NCI-H2196 (cell line): ENCODE measurements at regions not wholly inside any gene's neighbourhood (a gene's known extent, or its start where the extent isn't known, plus 50 kb on each side); places are given as distances from the start of the nearest gene placed in this dataset.
"Not testable (repeated sequence)": the region's sequence is repeated elsewhere in the genome, so short reads cannot be mapped to it uniquely, and the experiment has no call there.

Experiments used
- DNase-seq: peaks from one replicate; lab custom pipeline; 2025; ENCODE audit not compliant: unreplicated experiment; lab: John Stamatoyannopoulos, UW

DNA sequence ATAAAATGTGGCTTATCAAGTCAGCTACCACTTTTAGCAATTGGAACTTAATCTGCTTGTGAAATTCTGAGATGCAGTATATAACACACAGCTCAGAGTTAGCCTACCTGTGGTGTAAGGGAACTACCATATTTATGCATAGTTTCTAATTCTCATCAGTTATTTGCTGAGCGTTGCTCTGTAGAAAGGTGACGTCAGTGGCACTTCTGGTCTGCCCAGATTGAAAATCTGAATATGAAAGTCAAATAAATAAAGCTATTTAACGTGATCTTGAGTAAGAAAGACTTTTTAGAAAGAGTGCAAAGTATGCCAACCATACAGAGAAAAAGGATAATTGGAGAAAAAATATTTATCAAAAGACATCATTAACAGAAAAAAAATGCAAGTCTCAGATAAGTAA is 938.9 kb upstream of the NOVA1 start:
- DNase-seq, result no peak

DNA sequence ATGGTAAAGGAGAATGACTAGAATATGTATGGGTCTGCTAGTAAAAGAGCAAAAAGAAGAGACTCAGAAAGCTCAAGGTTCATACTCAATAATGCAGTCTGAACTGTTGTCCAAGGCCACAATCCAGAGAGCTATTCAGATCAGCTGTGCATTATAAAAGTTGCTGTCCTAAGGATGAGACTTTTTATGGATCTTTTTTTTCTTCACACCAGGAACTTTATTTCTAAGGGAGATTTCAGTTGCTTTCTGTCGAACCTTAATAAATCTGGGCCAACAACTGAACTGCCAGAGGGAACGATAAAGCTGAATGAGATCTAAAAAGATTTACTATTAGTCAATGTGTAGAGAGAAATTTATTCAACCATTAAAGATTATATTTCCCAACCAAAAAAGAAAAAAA is 948.3 kb upstream of the NOVA1 start:
- DNase-seq, result no peak

DNA sequence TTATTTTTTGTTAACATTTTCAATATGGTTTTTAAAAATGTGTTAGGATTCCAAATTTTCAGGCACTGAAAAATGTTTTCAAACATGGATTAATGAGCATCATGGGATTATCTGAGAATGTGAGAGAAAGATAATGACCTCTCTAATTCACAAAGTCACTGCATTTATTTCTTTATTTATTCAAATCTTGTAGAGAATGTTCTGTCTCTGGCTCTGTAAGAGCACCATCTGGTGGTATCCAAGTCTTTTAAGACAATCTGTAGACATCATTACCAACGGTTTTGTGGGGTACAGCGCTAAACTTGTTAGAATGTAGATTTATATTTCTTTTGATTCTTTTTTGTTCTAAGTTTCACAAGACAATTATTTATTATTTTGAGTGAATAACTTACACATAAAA is 956.0 kb upstream of the NOVA1 start:
- no peak for DNase-seq

DNA sequence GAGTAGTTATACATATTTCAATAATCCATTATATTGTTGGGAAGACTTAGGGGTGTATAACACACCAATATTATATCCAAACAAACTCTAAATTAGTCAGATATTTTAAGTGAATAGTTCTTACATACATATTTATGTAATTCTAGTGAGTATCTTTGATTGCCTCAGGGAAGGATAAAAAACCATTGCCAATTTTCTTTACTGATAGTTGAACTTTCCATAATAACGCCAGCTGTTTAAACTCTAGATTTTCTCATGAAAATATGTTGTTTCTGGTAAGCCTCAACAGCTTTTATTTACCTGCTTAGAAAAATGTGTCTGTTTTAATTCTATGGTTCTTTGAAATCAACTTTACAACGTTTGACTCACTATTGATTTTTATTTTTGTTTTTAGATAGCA is 959.6 kb upstream of the NOVA1 start:
- DNase-seq, result no peak

GRCh38 chr14:27559848-27560247 is 962.0 kb upstream of the NOVA1 start:
- no peak for DNase-seq

GRCh38 chr14:27566843-27567382 is 969.1 kb upstream of the NOVA1 start:
- DNase-seq, result no peak

GRCh38 chr14:27573018-27573417 is 975.2 kb upstream of the NOVA1 start:
- DNase-seq, result no peak

GRCh38 chr14:27587103-27587502 is 989.3 kb upstream of the NOVA1 start:
- no peak for DNase-seq

GRCh38 chr14:27605282-27605681 is 1007.4 kb upstream of the NOVA1 start:
- DNase-seq, result no peak

DNA sequence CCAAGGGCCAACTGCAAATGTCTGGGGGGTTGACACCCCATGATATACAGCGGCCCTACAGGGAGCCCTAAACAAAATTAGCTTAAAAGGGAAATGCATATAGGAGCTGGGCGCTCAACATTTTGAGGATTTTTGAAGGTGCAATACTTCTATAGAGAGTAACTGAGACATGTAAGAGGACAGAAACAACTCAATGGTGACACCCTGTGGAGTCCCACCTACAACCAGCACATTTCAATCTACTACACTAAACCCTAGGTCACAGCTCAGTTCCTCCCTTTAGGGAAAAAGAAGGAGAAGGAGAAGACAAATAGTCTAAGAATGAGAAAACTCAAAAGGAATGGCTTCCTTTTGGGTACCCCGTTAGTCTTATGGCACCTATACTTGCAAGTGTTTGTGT is 1010.5 kb upstream of the NOVA1 start:
- no peak for DNase-seq

DNA sequence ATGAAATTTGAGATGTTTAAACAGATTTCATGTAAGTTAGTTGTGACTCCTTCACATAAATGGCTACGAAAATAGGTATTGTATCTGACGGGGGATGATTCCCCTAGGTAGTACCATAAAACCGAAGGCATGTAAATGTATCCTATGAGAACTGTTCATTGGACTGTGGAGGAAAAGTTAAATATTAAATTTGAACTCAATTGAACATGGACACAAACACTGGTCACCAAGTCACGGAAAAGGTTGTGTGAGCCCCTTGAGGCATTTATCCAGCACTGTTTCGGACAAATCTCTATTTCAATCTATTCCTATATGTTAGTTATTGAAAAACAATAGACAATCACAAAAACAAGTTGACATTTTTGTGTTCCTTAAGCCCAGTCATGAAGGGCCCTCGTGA is 1014.3 kb upstream of the NOVA1 start:
- DNase-seq, result no peak

GRCh38 chr14:27613102-27613501 is 1015.3 kb upstream of the NOVA1 start:
- no peak for DNase-seq

DNA sequence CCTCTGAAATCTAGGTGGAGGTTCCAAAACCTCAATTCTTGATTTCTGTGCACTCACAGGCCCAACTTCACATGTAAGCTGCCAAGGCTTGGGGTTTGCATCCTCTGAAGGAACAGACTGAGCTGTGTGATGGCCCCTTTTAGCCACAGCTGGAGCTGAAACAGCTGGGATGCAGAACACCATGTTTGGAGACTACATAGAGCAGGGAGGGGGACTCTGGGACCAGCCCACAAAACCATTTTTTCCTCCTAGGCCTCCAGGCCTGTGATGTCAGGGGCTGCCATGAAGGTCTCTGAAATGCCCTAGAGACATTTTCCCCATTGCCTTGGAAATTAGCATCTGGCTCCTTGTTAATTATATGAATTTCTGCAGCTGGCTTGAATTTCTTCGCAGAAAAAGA is 1025.9 kb upstream of the NOVA1 start:
- DNase-seq, result no peak

DNA sequence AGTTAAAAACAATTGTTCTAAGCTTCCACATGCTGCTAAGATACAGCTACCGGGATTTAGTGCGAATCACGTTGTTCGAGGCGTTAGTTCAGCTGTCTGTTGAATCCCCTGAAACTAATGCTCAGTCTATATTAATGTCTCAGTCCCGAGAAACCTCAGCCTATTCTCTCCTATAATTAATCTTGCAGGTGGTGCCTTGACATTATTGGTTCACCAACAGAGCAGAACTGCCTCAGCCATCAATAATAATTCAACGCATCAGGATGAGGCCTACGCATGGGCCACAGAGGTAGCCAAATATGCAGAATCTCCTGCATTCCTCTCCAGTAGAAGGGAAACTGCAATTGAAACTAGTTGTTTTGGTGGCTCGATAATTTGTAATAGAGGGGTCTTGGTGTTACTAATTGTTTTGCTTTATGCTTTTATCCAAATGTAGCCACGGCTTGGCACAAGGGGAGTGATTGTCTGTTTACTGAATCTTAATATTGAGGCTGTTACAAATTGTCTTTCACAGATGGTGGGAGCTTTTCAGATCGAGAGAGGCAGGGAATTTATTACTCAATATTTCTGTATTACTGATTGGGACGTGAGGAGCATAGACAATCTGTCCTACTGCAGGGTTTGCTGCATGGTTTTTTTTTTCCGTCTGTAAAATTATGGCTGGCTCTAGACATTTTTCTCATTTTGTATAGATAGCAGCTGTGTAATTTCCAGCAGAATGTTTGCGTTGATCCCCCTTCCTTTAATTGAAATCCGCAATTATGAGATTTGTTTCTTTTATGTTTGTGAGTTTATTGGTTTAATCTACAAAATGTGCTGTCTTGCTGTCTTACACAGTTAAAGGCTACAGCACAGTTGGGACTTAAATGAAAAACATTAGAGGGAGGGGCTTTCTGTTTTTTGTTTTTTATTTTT is 1036.5 kb upstream of the NOVA1 start:
- no peak for DNase-seq

DNA sequence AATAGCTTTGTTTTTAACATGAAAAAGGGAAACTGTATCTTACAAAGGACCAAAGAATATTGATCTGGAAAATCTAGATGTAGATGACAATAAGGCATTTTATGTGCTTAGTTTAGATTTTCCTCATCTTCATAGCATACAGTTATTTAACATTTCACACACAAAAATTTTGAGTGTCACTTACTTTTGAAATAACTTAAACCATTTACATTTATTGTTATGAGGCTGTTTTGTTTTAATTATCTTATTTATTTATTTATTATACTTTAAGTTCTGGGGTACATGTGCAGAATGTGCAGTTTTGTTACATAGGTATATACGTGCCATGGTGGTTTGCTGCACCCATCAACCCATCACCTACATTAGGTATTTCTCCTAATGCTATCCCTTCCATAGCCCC is 1042.9 kb upstream of the NOVA1 start:
- DNase-seq, result not testable (repeated sequence)

DNA sequence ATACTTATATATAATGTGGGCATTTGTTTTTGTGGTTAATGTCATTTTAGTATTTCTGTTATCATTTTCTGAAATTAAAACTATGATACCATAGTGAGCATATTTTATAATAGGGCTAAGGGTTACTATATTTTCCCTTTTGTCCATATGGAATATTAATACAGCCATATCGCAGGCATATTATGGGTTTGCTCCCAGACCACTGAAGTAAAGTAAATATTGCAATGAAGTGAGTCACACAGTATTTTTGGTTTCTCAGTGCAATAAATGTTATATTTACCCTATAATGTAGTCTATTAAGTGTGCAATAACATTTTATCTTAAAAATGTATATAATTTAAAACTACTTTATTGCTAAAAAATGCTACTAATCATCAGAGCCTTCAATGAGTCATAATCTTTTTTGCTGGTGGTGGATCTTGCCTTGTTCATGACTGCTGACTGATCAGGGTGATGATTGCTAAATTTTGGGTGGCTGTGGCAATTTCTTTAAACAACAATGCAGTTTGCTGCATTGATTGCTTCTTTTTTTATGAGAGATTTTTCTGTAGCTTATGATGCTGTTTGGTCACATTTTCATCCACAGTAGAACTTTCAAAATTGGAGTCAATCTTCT is 1044.5 kb upstream of the NOVA1 start:
- no peak for DNase-seq

GRCh38 chr14:27660683-27661082 is 1062.8 kb upstream of the NOVA1 start:
- DNase-seq, result no peak

GRCh38 chr14:27668531-27668930 is 1070.7 kb upstream of the NOVA1 start:
- DNase-seq, result no peak

DNA sequence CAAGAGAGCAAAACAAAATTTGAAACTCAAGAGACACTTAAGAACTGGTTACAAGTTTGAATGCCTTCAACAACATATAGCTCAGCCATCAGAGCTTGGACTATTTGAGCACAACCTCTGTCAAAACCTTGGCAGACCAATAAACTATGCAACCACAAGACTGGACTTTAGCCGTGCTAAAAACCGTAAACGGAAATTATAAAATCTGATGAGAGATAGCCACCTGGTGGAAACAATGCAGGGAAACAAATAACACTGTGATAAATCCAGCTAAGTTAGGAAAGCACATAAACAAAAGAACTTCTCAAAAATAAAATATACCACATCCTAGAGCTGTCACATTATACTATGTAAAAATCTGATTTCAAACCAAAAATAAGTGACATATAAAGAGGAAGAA is 1074.2 kb upstream of the NOVA1 start:
- no peak for DNase-seq

DNA sequence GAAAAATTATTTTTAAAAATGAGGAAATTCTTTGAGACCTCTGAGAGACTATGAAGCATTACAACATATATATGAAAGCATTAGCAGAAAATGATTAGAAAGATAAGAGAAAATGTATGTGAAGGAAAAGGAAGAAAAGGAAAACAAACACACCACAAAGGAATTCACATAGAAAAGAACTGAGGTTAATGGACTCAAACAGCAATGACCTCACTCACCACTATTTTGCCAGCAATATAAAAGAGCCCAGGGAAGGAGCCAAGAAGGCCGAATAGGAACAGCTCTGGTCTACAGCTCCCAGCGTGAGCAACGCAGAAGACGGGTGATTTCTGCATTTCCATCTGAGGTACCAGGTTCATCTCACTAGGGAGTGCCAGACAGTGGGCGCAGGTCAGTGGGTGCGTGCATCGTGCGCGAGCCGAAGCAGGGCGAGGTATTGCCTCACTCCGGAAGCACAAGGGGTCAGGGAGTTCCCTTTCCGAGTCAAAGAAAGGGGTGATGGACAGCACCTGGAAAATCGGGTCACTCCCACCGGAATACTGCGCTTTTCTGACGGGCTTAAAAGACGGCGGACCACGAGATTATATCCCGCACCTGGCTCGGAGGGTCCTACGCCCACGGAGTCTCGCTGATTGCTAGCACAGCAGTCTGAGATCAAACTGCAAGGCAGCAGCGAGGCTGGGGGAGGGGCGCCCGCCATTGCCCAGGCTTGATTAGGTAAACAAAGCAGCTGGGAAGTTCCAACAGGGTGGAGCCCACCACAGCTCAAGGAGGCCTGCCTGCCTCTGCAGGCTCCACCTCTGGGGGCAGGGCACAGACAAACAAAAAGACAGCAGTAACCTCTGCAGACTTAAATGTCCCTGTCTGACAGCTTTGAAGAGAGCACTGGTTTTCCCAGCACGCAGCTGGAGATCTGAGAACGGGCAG is 1075.2 kb upstream of the NOVA1 start:
- DNase-seq, result not testable (repeated sequence)

DNA sequence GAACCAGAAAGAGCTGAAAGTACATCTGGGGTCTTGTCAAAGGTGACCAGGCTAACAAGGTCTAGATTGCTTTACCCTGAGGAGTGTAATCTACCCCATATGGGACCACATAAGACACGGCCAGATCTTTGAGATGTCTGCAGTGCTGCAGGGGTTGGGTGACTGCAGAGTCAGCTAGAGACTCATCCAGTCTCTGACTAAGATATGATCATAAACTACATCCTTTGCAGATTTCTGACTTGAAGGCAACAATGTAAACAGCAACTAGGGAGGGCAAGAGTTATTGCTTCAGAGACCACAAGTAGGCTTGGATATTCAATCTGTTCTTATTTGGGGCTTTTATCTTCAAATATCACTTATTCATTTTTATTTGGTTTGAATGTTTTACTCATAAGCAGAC is 1080.5 kb upstream of the FOXG1 start:
- no peak for DNase-seq
